ENCODE measurements at regions not wholly inside any gene's neighbourhood (a gene's known extent, or its start where the extent isn't known, plus 50 kb on each side); places are given as distances from the start of the nearest gene placed in this dataset.

- Histone ChIP-seq H2AFZ (ENCODE audit: low read depth) (no peak overlapping the region), H3K27ac (no peak overlapping the region), H3K79me2 (ENCODE audit: insufficient read depth, low read depth) (no peaks in the 10 kb centered on the region), H3K4me2 (no peak overlapping the region), H3K9ac (no peak overlapping the region), H3K4me3 (IDR thresholded peaks at IDR 0.05; ENCODE audit: insufficient read depth, low read depth, low read length) (no peak overlapping the region), H3K27me3 (ENCODE audit: insufficient read depth, low read depth) (no peaks in the 10 kb centered on the region), H3K36me3 (ENCODE audit: insufficient read depth) (no peaks in the 10 kb centered on the region), H3K4me1 (ENCODE audit: low read depth, poor library complexity, severe bottlenecking) (no peaks in the 10 kb centered on the region), H4K20me1 (ENCODE audit: insufficient read depth) (no peaks in the 10 kb centered on the region)
- no peak for TF ChIP-seq CTCF (conservative IDR thresholded peaks at IDR 0.05; ENCODE audit: low read depth, low read length)
Measured at GRCh38 chr3:124565551-124565950, 164.7 kb upstream of the UMPS start.

DNA sequence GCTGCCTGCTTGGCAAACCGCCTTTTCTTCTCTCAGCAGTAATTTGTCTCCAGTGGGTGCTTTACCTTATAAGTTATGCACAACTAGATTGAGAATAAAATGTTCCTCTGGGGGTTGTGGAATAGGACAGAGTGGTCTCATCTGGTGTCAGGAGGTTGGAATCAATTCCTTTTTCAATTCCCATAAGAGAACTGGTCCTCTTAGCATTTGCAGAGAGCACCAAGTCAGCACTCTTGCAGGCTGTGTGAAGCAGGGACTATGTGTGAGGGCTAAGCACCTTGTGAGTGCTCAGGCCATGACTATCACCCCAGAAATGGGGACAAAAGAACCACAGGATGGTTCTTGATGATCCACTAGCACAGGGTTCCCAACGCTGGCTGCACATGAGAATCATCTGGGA is 163.6 kb upstream of the UMPS start:
- Histone ChIP-seq H3K27ac (no peak overlapping the region), H3K9ac (no peak overlapping the region), H3K36me3 (ENCODE audit: insufficient read depth) (no peaks in the 10 kb centered on the region), H3K4me3 (IDR thresholded peaks at IDR 0.05; ENCODE audit: insufficient read depth, low read depth, low read length) (no peak overlapping the region), H2AFZ (ENCODE audit: low read depth) (no peak overlapping the region), H3K4me1 (ENCODE audit: low read depth, poor library complexity, severe bottlenecking) (no peaks in the 10 kb centered on the region), H3K4me2 (no peak overlapping the region), H3K27me3 (ENCODE audit: insufficient read depth, low read depth) (no peaks in the 10 kb centered on the region), H4K20me1 (ENCODE audit: insufficient read depth) (no peaks in the 10 kb centered on the region), H3K79me2 (ENCODE audit: insufficient read depth, low read depth) (no peaks in the 10 kb centered on the region)
- TF ChIP-seq CTCF (conservative IDR thresholded peaks at IDR 0.05; ENCODE audit: low read depth, low read length), result no peak

- H3K27ac ChIP-seq, result no peak overlapping the region
- H2AFZ ChIP-seq (ENCODE audit: low read depth), result no peak overlapping the region
- H3K4me3 ChIP-seq (IDR thresholded peaks at IDR 0.05; ENCODE audit: insufficient read depth, low read depth, low read length), result no peak overlapping the region
- no peaks in the 10 kb centered on the region for H3K27me3 ChIP-seq (ENCODE audit: insufficient read depth, low read depth)
- H3K4me2 ChIP-seq, result no peak overlapping the region
- H4K20me1 ChIP-seq (ENCODE audit: insufficient read depth), result no peaks in the 10 kb centered on the region
- H3K9ac ChIP-seq, result no peak overlapping the region
- no peaks in the 10 kb centered on the region for H3K79me2 ChIP-seq (ENCODE audit: insufficient read depth, low read depth)
- H3K36me3 ChIP-seq (ENCODE audit: insufficient read depth), result no peaks in the 10 kb centered on the region
- TF ChIP-seq CTCF (conservative IDR thresholded peaks at IDR 0.05; ENCODE audit: low read depth, low read length), result no peak
- no peaks in the 10 kb centered on the region for H3K4me1 ChIP-seq (ENCODE audit: low read depth, poor library complexity, severe bottlenecking)
Measured at GRCh38 chr3:124567179-124567578, 163.1 kb upstream of the UMPS start.

- H2AFZ ChIP-seq (ENCODE audit: low read depth), result no peak overlapping the region
- no peaks in the 10 kb centered on the region for H3K4me1 ChIP-seq (ENCODE audit: low read depth, poor library complexity, severe bottlenecking)
- no peak overlapping the region for H3K27ac ChIP-seq
- H3K4me2 ChIP-seq, result no peak overlapping the region
- no peak overlapping the region for H3K4me3 ChIP-seq (IDR thresholded peaks at IDR 0.05; ENCODE audit: insufficient read depth, low read depth, low read length)
- no peak overlapping the region for H3K9ac ChIP-seq
- H3K27me3 ChIP-seq (ENCODE audit: insufficient read depth, low read depth), result no peaks in the 10 kb centered on the region
- H4K20me1 ChIP-seq (ENCODE audit: insufficient read depth), result no peaks in the 10 kb centered on the region
- no peak for TF ChIP-seq CTCF (conservative IDR thresholded peaks at IDR 0.05; ENCODE audit: low read depth, low read length)
- no peaks in the 10 kb centered on the region for H3K79me2 ChIP-seq (ENCODE audit: insufficient read depth, low read depth)
- no peaks in the 10 kb centered on the region for H3K36me3 ChIP-seq (ENCODE audit: insufficient read depth)
Measured at GRCh38 chr3:124569761-124570160, 160.5 kb upstream of the UMPS start.

- Histone ChIP-seq H3K79me2 (ENCODE audit: insufficient read depth, low read depth) (no peaks in the 10 kb centered on the region), H3K4me1 (ENCODE audit: low read depth, poor library complexity, severe bottlenecking) (no peaks in the 10 kb centered on the region), H2AFZ (ENCODE audit: low read depth) (no peak overlapping the region), H3K4me3 (IDR thresholded peaks at IDR 0.05; ENCODE audit: insufficient read depth, low read depth, low read length) (no peak overlapping the region), H3K27me3 (ENCODE audit: insufficient read depth, low read depth) (no peaks in the 10 kb centered on the region), H3K27ac (no peak overlapping the region), H4K20me1 (ENCODE audit: insufficient read depth) (no peaks in the 10 kb centered on the region), H3K4me2 (no peak overlapping the region), H3K36me3 (ENCODE audit: insufficient read depth) (no peaks in the 10 kb centered on the region), H3K9ac (no peak overlapping the region)
- no peak for TF ChIP-seq CTCF (conservative IDR thresholded peaks at IDR 0.05; ENCODE audit: low read depth, low read length)
Measured at GRCh38 chr3:124570232-124570631, 160.0 kb upstream of the UMPS start.

Data from KMS-11 (cell line).